Coronary artery (tissue), 2 donors: ENCODE measurements at regions not wholly inside any gene's neighbourhood (a gene's known extent, or its start where the extent isn't known, plus 50 kb on each side); places are given as distances from the start of the nearest gene placed in this dataset.

ENCODE experiments used
- DNase-seq: peaks from one replicate; pipeline ENCODE4 v3.0.0-alpha.2; 2017; ENCODE audit warnings: low spot score
- H3K27ac ChIP-seq, 2 donors: fragments of 200-600 bp; sonication (generic); one replicate each; pipeline ENCODE4 v1.5.1; 2016 to 2019
- H3K4me3 ChIP-seq: fragments of 200-600 bp; sonication (generic); 2 replicates; pipeline ENCODE4 v1.5.1; 2016; ENCODE audit warnings: mild to moderate bottlenecking, moderate library complexity
- CTCF ChIP-seq: fragments of 200-600 bp; sonication (generic); IDR thresholded peaks from one replicate; pipeline ENCODE4 v1.5.1; 2019; ENCODE audit warnings: antibody characterized with exemption

DNA sequence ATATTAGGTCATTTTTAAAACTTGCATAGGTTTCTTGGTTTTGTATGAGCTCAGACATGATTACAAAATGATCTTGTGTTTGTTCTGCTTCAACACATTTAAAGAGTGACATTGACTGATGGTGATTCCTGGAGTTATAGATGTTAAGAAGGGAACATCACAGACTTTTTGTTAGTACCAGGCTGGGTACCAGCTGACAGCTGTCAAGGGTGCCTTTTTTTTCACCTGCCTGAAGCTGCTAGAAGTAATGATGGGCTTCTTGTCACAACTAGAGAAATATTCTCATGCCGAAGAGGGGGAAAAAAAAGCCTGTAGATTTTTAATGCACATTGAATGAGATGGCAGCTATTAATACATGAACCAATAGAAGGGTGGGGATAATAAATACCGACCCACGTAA, 226.6 kb upstream of the TRAM1L1 start:
- Histone ChIP-seq H3K27ac (no peak overlapping the region), H3K4me3 (no peak overlapping the region)
- no peak for TF ChIP-seq CTCF
- DNase-seq, result no peak

DNA sequence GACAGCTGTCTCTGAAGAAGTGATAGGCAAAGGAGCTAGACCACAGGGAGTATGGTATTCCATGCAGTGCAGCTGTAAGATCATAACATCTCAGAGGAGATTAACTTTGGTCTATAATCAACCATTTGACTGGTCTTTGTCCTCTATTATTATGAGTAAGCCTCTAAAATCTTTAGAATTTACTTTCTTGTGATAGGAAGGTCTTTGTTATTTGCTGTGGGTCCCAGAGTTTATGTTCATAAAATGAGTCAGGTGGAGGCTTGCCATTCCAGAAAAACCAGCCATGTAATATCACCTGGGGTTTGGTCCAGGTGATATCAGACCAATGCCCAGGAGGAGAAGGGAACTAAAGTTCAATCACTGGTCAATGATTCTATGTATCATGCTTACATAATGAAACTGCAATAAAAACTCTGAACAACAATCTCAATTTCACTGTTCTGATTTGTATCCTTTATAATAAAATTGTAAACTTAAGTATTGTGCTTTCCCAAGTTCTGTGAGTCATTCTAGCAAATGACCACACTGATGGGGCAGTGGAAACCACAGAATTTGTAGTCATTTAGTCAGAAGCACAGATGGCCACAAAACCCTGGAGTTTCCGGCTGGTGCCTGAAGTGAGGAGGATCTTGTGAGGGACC, 239.6 kb upstream of the TRAM1L1 start:
- DNase-seq, result no peak
- Histone ChIP-seq H3K27ac (no peak overlapping the region), H3K4me3 (no peak overlapping the region)
- no peak for TF ChIP-seq CTCF

- no peak overlapping the region for H3K27ac ChIP-seq
- no peak overlapping the region for H3K4me3 ChIP-seq
- DNase-seq, result no peak
- no peak for TF ChIP-seq CTCF
These were observed 240.7 kb upstream of the TRAM1L1 start for GRCh38 chr4:117326091-117326490.

DNA sequence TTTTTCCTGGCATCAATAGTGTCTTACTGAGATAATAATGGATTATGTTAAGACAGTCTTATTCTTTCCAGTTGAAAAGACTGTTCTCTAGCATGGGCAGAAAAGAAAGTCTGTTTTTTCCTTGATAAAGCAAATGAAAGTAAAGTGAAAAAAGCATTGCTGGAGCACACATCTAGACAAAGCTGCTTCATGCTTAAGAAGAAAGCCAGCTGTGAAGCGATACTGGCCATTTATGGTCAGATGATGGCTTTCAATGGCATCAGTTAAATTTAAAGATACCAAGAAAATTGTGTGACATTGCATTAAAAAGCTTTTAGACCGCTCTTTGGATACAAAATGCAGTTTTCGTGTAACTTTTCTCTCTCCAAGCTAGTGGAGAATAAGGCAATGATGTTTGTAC, 242.1 kb upstream of the TRAM1L1 start:
- no peak overlapping the region for H3K4me3 ChIP-seq
- DNase-seq, result no peak
- no peak for TF ChIP-seq CTCF

DNA sequence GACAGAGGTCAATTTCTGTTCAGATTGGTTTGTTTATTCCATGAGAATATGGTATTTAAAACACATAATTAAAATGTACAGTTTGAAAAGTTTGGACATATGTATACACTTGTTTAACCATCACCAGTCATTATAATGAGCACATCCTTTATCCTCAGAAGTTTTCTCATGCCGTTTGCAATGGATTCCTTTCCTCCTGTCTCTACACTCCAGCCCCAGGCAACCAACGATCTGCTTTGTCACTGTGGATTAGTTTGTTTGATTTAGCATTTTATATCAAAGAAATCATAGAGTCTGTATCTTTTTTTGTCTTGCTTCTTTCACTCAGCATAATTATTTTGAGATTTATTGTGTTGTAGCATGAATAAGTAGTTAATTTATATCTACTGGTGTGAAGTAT, 243.0 kb upstream of the TRAM1L1 start:
- Histone ChIP-seq H3K4me3 (no peak overlapping the region), H3K27ac (no peak overlapping the region)
- no peak for TF ChIP-seq CTCF
- no peak for DNase-seq

More for the DNA sequence above, 242.1 kb upstream of the TRAM1L1 start:
- H3K27ac ChIP-seq, result no peak overlapping the region

DNA sequence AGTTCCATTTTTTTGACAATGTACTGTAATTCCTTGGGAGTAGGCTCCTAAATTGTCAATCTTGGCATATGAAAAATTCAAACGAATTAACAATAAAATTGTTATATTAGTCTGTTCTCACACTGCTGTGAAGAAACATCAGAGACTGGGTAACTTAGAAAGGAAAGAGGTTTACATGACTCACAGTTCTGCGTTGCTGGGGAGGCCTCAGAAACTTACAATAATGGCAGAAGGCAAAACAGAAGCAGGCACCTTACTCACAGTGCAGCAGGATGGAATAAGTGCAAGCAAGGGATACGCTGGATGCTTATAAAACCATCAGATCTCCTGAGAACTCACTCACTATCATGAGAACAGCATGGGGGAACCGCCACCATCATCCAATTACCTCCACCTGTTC, 246.4 kb upstream of the TRAM1L1 start:
- no peak for DNase-seq
- Histone ChIP-seq H3K4me3 (no peak overlapping the region), H3K27ac (no peak overlapping the region)
- TF ChIP-seq CTCF, result no peak

DNA sequence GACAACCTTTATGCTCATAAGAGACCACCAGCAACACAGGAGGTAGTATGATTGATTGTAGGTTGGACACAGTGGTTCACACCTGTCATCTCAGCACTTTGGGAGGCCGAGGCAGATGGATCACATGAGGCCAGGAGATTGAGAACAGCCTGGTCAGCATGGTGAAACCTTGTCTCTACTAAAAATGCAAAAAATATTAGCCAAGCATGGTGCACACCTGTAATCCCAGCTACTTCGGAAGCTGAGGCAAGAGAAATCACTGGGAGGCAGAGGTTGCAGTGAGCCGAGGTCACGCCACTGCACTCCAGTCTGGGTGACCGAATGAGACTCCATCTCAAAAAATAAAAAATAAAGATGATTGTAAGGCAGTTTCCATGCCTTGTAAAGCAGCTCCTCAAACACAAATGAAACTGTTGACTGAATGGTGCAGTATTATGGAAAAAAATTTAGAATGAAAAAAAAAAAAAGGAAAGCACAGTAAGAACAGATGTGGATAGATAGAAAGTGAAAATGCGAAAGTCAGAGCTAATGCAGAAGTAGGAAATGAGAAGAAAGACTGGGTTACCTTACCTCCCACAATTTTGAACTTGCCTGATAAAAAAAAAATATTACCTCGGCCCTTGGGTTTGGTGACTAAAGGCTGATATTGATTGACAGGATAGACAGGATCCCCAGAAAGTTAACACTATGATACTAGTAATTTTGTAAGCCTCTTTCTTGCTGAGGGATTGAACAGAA, 249.2 kb upstream of the TRAM1L1 start:
- no peak overlapping the region for H3K27ac ChIP-seq
- H3K4me3 ChIP-seq, result no peak overlapping the region
- no peak for DNase-seq
- TF ChIP-seq CTCF, result no peak
